Activated CD4-positive, alpha-beta T cell treated with anti-CD3 and anti-CD28 coated beads, Interleukin-2, amount 10 ng/mL, durations not matched to agents 7 days and 5 days (primary cell): ENCODE measurements at regions not wholly inside any gene's neighbourhood (a gene's known extent, or its start where the extent isn't known, plus 50 kb on each side); places are given as distances from the start of the nearest gene placed in this dataset.

Source experiments
- CTCF ChIA-PET: fragments of 350-600 bp; sonication (Branson Sonifier 250); formaldehyde crosslinking; loops from one replicate; lab custom pipeline; 2021; ENCODE audit warnings: antibody characterized with exemption; lab: Charles Lee
- POLR2A ChIA-PET: fragments of 350-600 bp; sonication (Branson Sonifier 250); formaldehyde crosslinking; loops from one replicate; lab custom pipeline; 2021; ENCODE audit warnings: antibody characterized with exemption; lab: Charles Lee
- DNase-seq: peaks from one replicate; pipeline ENCODE4 v3.0.0-alpha.2; 2020
- H3K27ac Mint-ChIP-seq: one replicate; pipeline ENCODE4 v1.8.0; 2021; ENCODE audit warnings: mild to moderate bottlenecking, moderate library complexity, mixed read lengths
- H3K27me3 Mint-ChIP-seq: one replicate; pipeline ENCODE4 v1.8.0; 2021; ENCODE audit warnings: mixed read lengths
- H3K36me3 Mint-ChIP-seq: one replicate; pipeline ENCODE4 v1.8.0; 2021; ENCODE audit warnings: low read depth, mixed read lengths
- H3K4me1 Mint-ChIP-seq: one replicate; pipeline ENCODE4 v1.8.0; 2021; ENCODE audit warnings: mixed read lengths
- H3K4me3 Mint-ChIP-seq: one replicate; pipeline ENCODE4 v1.8.0; 2021; ENCODE audit warnings: mild to moderate bottlenecking, moderate library complexity, mixed read lengths
- H3K9me3 Mint-ChIP-seq: one replicate; pipeline ENCODE4 v1.8.0; 2021; ENCODE audit warnings: mixed read lengths

- POLR2A ChIA-PET = no interaction called here
- Mint-ChIP-seq H3K4me3 (no peak overlapping the region), H3K4me1 (no peaks in the 10 kb centered on the region), H3K27me3 (no peaks in the 10 kb centered on the region), H3K36me3 (no peaks in the 10 kb centered on the region), H3K9me3 (peaks cover 1% of the 10 kb centered on the region), H3K27ac (no peak overlapping the region)
- no peak for DNase-seq
- CTCF ChIA-PET = no interaction called here
Observed at GRCh38 chr3:82824491-82824890, 1063.0 kb upstream of the GBE1 start.

DNA sequence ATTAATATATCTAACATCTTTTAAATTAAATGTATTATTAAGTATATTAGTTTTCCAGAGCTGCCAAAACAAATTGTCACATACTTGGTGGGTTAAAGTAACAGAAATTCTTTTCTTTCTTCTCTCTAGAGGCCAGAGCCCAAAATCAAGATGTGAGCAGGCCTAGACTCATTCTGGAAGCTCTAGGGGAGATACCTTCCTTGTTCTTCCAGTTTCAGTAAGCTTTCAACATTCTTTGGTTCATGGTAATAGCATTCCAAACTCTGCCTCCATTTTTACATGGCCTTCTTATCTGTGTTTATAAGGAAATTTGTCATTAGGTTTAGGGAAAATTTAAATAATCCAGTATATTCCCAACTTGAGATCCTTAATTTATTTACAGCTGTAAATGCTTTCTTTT, 1054.6 kb upstream of the GBE1 start:
- ChIA-PET CTCF (no interaction called here), POLR2A (no interaction called here)
- DNase-seq = no peak
- Mint-ChIP-seq H3K4me1 (no peaks in the 10 kb centered on the region), H3K36me3 (no peaks in the 10 kb centered on the region), H3K27me3 (no peaks in the 10 kb centered on the region), H3K27ac (no peak overlapping the region), H3K4me3 (no peak overlapping the region), H3K9me3 (peaks cover 9% of the 10 kb centered on the region)

GRCh38 chr3:82815417-82816058, 1054.1 kb upstream of the GBE1 start:
- Mint-ChIP-seq H3K27me3 (no peaks in the 10 kb centered on the region), H3K27ac (no peak overlapping the region), H3K4me3 (no peak overlapping the region), H3K4me1 (no peaks in the 10 kb centered on the region), H3K9me3 (peaks cover 9% of the 10 kb centered on the region), H3K36me3 (no peaks in the 10 kb centered on the region)
- ChIA-PET POLR2A (no interaction called here), CTCF (no interaction called here)
- no peak for DNase-seq

GRCh38 chr3:82814660-82815059, 1053.2 kb upstream of the GBE1 start:
- H3K4me1 Mint-ChIP-seq = no peaks in the 10 kb centered on the region
- H3K36me3 Mint-ChIP-seq = no peaks in the 10 kb centered on the region
- ChIA-PET POLR2A (no interaction called here), CTCF (no interaction called here)
- H3K9me3 Mint-ChIP-seq = peaks cover 9% of the 10 kb centered on the region
- H3K4me3 Mint-ChIP-seq = no peak overlapping the region
- H3K27me3 Mint-ChIP-seq = no peaks in the 10 kb centered on the region
- DNase-seq = no peak
- H3K27ac Mint-ChIP-seq = no peak overlapping the region

DNA sequence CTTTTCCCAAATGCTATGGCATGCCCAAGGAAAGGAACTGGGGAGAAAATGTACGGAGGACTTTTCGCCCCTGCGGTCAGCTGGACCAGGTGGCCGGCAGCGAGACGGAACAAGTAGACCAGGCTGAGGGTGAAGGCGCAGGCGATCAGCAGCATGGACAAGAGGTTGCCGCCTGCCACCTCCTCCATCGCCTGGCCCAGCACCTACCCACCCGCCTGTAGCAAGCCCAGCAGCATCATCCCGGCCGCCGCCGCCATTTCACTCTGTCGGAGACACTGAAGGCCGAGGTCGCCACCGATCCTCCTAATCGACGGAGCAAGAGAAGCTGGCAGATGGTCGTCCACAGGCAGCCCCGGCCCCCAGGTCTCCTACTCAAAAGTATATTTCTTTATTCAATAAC, 1046.3 kb upstream of the GBE1 start:
- no peak overlapping the region for H3K4me3 Mint-ChIP-seq
- H3K9me3 Mint-ChIP-seq = peaks cover 13% of the 10 kb centered on the region
- H3K36me3 Mint-ChIP-seq = no peaks in the 10 kb centered on the region
- DNase-seq = no peak
- no peaks in the 10 kb centered on the region for H3K4me1 Mint-ChIP-seq
- CTCF ChIA-PET = no interaction called here
- POLR2A ChIA-PET = no interaction called here
- H3K27ac Mint-ChIP-seq = no peak overlapping the region
- H3K27me3 Mint-ChIP-seq = no peaks in the 10 kb centered on the region

DNA sequence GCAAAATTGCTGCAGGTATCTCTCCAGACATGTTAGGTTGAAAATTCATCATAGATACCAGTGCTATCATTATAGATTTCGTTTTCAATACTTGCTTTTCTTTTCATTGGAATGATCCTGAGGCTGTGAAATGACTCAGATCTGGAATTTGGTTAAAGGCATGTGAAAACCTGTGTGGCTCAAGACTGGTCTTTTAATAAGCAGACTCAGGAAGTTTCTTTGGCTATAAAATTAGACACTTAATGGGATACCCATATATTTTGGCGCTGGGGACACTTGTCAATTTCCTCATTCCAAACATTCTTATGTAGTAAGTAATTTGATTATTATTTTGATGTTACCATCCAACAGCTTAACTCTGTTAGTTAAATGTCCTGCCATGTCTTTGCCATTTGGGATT, 1041.1 kb upstream of the GBE1 start:
- Mint-ChIP-seq H3K4me3 (no peak overlapping the region), H3K4me1 (no peaks in the 10 kb centered on the region), H3K36me3 (no peaks in the 10 kb centered on the region), H3K9me3 (peaks cover 9% of the 10 kb centered on the region), H3K27me3 (no peaks in the 10 kb centered on the region), H3K27ac (no peak overlapping the region)
- POLR2A ChIA-PET = no interaction called here
- CTCF ChIA-PET = no interaction called here
- DNase-seq = no peak

GRCh38 chr3:82800248-82800647, 1038.8 kb upstream of the GBE1 start:
- no peak overlapping the region for H3K27ac Mint-ChIP-seq
- H3K4me1 Mint-ChIP-seq = no peaks in the 10 kb centered on the region
- CTCF ChIA-PET = no interaction called here
- POLR2A ChIA-PET = no interaction called here
- peaks cover 4% of the 10 kb centered on the region for H3K9me3 Mint-ChIP-seq
- H3K4me3 Mint-ChIP-seq = no peak overlapping the region
- no peaks in the 10 kb centered on the region for H3K27me3 Mint-ChIP-seq
- DNase-seq = no peak
- no peaks in the 10 kb centered on the region for H3K36me3 Mint-ChIP-seq

DNA sequence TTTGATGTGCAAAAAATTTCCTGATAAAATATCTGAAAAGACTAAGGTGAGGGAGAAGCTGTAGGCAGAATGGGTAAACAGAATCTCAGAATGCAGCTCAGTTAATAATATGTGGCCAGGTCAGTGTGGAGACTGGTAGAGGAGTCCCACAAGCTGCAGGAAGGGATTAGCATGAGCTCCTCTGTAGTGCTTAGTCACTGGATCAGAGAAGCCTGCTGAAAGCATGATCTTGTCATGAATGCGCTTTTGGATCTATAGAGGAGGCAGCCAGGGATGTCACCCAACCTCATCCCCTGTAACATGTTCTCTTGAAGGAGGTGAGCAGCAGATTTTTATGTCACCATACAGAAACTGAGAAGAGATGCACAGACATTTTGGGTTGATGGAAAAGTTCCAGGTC, 1035.3 kb upstream of the GBE1 start:
- no peak overlapping the region for H3K4me3 Mint-ChIP-seq
- H3K9me3 Mint-ChIP-seq = no peaks in the 10 kb centered on the region
- H3K27ac Mint-ChIP-seq = no peak overlapping the region
- ChIA-PET POLR2A (no interaction called here), CTCF (no interaction called here)
- no peaks in the 10 kb centered on the region for H3K36me3 Mint-ChIP-seq
- no peak for DNase-seq
- H3K4me1 Mint-ChIP-seq = no peaks in the 10 kb centered on the region
- no peaks in the 10 kb centered on the region for H3K27me3 Mint-ChIP-seq

DNA sequence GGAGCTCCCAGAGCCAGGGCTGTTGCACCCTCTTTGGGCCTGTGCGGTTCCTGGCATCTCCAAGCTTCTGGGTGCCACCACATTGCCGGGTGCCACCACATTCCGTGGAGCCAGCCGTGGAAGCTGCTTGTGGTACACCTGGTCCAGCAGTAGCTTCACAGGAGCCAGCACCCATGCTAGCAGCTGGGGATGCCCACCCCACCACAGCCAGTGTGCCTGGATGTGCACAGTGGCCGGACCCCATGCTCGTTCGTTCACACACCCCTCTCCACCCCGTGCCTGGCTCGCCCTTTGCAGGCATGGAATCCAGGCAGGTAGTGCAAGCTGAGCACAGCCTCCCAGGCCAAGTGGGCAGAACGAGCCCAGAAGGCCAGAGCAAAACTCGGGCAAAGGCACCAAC, 1029.8 kb upstream of the GBE1 start:
- Mint-ChIP-seq H3K27ac (no peak overlapping the region), H3K27me3 (no peaks in the 10 kb centered on the region), H3K4me3 (no peak overlapping the region), H3K4me1 (no peaks in the 10 kb centered on the region), H3K9me3 (peaks cover 4% of the 10 kb centered on the region), H3K36me3 (no peaks in the 10 kb centered on the region)
- no peak for DNase-seq
- ChIA-PET POLR2A (no interaction called here), CTCF (no interaction called here)

DNA sequence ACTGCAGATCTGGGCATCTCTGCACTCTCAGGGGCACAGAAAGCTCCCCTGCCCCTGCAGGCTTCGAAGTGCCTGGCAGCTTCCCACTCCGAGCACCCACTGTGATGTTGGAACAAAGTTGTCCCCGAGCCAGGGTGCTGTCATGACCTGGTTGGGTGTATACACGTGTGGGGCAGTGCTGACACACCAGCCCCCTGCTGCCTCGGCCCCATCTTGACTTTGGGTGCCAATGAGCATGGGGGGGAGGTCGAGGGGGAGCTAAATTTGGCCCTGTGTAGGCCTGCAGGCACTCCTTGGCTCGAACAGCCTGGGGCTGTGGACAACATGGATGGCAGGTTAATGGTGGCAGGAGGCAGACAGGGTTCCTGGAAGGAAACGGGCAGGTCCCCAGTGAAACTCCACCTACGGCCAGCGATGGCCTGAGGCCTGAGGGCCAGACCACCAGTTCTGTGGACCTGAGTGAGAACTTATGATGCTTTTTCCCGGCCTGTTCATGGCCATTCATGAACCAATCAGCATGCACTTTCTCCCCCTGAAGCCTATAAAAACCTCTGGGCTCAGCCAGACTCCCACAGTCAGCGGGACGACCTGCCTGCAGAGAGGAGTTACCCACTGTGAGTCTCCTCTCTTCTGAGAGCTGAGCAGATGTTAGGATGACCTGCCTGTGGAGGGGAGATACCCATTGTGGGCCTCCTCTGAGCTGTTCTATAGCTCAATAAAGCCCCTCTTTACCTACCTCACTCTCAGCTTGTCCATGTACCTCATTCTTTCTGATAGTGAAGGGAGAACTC, 1029.1 kb upstream of the GBE1 start:
- Mint-ChIP-seq H3K36me3 (no peaks in the 10 kb centered on the region), H3K27me3 (no peaks in the 10 kb centered on the region), H3K9me3 (peaks cover 4% of the 10 kb centered on the region), H3K27ac (no peak overlapping the region), H3K4me1 (no peaks in the 10 kb centered on the region), H3K4me3 (no peak overlapping the region)
- ChIA-PET POLR2A (no interaction called here), CTCF (no interaction called here)
- no peak for DNase-seq

- Mint-ChIP-seq H3K4me1 (no peaks in the 10 kb centered on the region), H3K27ac (no peak overlapping the region), H3K27me3 (no peaks in the 10 kb centered on the region), H3K4me3 (no peak overlapping the region), H3K9me3 (peaks cover 2% of the 10 kb centered on the region), H3K36me3 (no peaks in the 10 kb centered on the region)
- ChIA-PET CTCF (no interaction called here), POLR2A (no interaction called here)
- DNase-seq = no peak
Observed at GRCh38 chr3:82783194-82783593, 1021.7 kb upstream of the GBE1 start.

GRCh38 chr3:82773207-82773606, 1011.8 kb upstream of the GBE1 start:
- Mint-ChIP-seq H3K36me3 (no peaks in the 10 kb centered on the region), H3K27ac (no peak overlapping the region), H3K9me3 (peaks cover 4% of the 10 kb centered on the region), H3K4me1 (no peaks in the 10 kb centered on the region), H3K27me3 (no peaks in the 10 kb centered on the region), H3K4me3 (no peak overlapping the region)
- ChIA-PET POLR2A (no interaction called here), CTCF (no interaction called here)
- no peak for DNase-seq

DNA sequence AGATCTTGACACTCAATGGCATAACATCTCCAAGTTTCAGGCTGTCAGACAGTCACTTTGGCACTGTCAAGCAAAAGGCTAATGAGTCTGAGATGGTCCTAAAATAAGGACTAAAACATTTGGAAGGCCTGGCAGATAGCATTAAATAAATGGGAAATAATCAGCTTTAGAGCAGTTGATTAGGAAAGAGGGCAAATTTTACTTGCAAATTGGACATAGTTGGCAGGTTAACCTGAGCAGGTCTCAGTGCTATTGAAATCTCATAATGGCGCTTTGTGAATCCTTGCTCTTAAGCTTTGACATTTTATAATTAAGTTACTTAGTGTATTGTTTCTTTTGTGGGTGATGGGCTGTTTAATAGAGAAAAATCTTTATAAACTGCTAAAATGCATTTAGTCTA, 1003.1 kb upstream of the GBE1 start:
- ChIA-PET CTCF (no interaction called here), POLR2A (no interaction called here)
- H3K27ac Mint-ChIP-seq = no peak overlapping the region
- H3K9me3 Mint-ChIP-seq = peaks cover 5% of the 10 kb centered on the region
- no peaks in the 10 kb centered on the region for H3K36me3 Mint-ChIP-seq
- H3K4me3 Mint-ChIP-seq = no peak overlapping the region
- no peaks in the 10 kb centered on the region for H3K27me3 Mint-ChIP-seq
- H3K4me1 Mint-ChIP-seq = no peaks in the 10 kb centered on the region
- DNase-seq = no peak

DNA sequence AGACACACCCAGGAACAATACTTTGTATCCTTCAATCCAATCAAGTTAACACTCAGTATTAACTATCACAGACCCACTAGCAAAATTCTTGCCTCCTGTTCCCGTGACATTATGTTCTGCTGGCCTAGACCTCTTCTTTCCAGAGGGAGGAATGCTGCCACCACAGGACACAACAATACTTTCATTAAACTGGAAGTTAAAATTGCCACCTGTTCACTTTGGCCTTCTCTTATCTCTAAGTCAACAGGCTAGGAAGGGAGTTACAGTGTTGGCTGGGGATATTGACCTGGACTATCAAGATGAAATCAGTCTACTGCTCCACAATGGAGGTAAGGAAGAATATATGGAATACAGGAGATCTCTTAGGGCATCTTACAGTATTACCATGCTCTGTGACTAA, 1000.4 kb upstream of the GBE1 start:
- Mint-ChIP-seq H3K27me3 (no peaks in the 10 kb centered on the region), H3K27ac (no peak overlapping the region), H3K36me3 (no peaks in the 10 kb centered on the region), H3K9me3 (peaks cover 9% of the 10 kb centered on the region), H3K4me3 (no peak overlapping the region), H3K4me1 (no peaks in the 10 kb centered on the region)
- ChIA-PET CTCF (no interaction called here), POLR2A (no interaction called here)
- DNase-seq = no peak
